ENCODE measurements at regions not wholly inside any gene's neighbourhood (a gene's known extent, or its start where the extent isn't known, plus 50 kb on each side); places are given as distances from the start of the nearest gene placed in this dataset.

- Histone ChIP-seq H2BK5ac (ENCODE audit: low read depth, low read length) (no peak overlapping the region), H2BK20ac (ENCODE audit: low read length) (no peak overlapping the region), H2BK120ac (replicated peaks; ENCODE audit: low read depth, low read length) (no peak overlapping the region), H2BK15ac (ENCODE audit: low read length) (no peak overlapping the region), H3K27me3 (replicated peaks in 1 of 4; ENCODE audit: control insufficient read depth in 3 of 4, extremely low read depth in 1 of 4, insufficient read depth in 3 of 4, low read length in 3 of 4) (no peaks in the 10 kb centered on the region), H4K5ac (ENCODE audit: insufficient read length, low read depth, low read length) (no peak overlapping the region), H3K4me3 (ENCODE audit: extremely low read depth in 1 of 4, insufficient read depth in 2 of 4, low read depth in 3 of 4, low read length in 4 of 4) (no peak overlapping the region), H4K20me1 (replicated peaks in 1 of 2; ENCODE audit: control insufficient read depth in 1 of 2, insufficient read depth in 2 of 2, low read length in 2 of 2) (no peaks in the 10 kb centered on the region), H2AFZ (ENCODE audit: low read length) (no peak overlapping the region), H3K79me1 (ENCODE audit: low read depth, low read length) (no peaks in the 10 kb centered on the region), H3K36me3 (ENCODE audit: control insufficient read depth in 2 of 4, insufficient read depth in 4 of 4, low read length in 3 of 4) (no peaks in the 10 kb centered on the region), H4K8ac (ENCODE audit: extremely low read depth, insufficient read depth, low read length) (no peak overlapping the region), H3K23ac (ENCODE audit: insufficient read length) (no peak overlapping the region), H3K4me1 (replicated peaks in 1 of 4; ENCODE audit: control insufficient read depth in 3 of 4, insufficient read depth in 4 of 4, low read length in 3 of 4) (no peaks in the 10 kb centered on the region), H3K14ac (ENCODE audit: insufficient read length) (no peak overlapping the region), H3K9ac (replicated peaks in 1 of 4; ENCODE audit: extremely low read depth in 1 of 4, low read depth in 3 of 4, low read length in 3 of 4) (no peak overlapping the region), H4K91ac (replicated peaks; ENCODE audit: insufficient read length, low read length) (no peak overlapping the region), H3K79me2 (ENCODE audit: control insufficient read depth in 1 of 2, insufficient read depth in 2 of 2, low read length in 2 of 2) (no peaks in the 10 kb centered on the region), H3K9me3 (ENCODE audit: insufficient read depth in 2 of 2, low read depth in 1 of 2, low read length in 1 of 2) (no peaks in the 10 kb centered on the region), H3K18ac (ENCODE audit: extremely low read depth, low read length) (no peak overlapping the region), H3K4me2 (ENCODE audit: insufficient read depth in 1 of 2, low read depth in 2 of 2, low read length in 2 of 2) (no peak overlapping the region), H2AK5ac (ENCODE audit: low read depth, low read length) (no peak overlapping the region), H3K4ac (replicated peaks; ENCODE audit: insufficient read length, low read depth, low read length) (no peak overlapping the region), H3K56ac (replicated peaks; ENCODE audit: insufficient read length, low read depth, low read length) (no peak overlapping the region), H2BK12ac (ENCODE audit: low read depth, low read length) (no peak overlapping the region), H3K23me2 (ENCODE audit: low read depth, low read length) (no peaks in the 10 kb centered on the region), H3K27ac (ENCODE audit: low read depth, low read length) (no peak overlapping the region)
- CTCF ChIA-PET (ENCODE audit: partially characterized antibody): no interaction called here
- WGBS, 2 experiments (ENCODE audit: extremely low coverage in 1 of 2, insufficient coverage in 1 of 2, insufficient read length in 1 of 2, insufficient replicate concordance in 2 of 2, low coverage in 1 of 2, low lambda C conversion rate in 2 of 2, missing lambda C conversion rate in 1 of 2): 85% methylated on average over 2 of the region's 2 CpGs; no CpG with 5 or more reads in 1 of the 2 experiments
- no peak for FAIRE-seq
- POLR2A ChIA-PET (ENCODE audit: partially characterized antibody): no interaction called here
- DNase-seq (ENCODE audit: low read depth in 1 of 2, low spot score in 2 of 2): no peak
- TF ChIP-seq CBX5 (IDR thresholded peaks at IDR 0.05; ENCODE audit: low read depth, low read length): no peak
- no peak for TF ChIP-seq SIN3A (conservative IDR thresholded peaks at IDR 0.05 in 1 of 2, IDR thresholded peaks at IDR 0.05 in 1 of 2; ENCODE audit: low read depth in 1 of 2, low read length in 2 of 2)
- TF ChIP-seq CHD1 (IDR thresholded peaks at IDR 0.05; ENCODE audit: low read depth, low read length): no peak
- no peak for TF ChIP-seq PHF8 (conservative IDR thresholded peaks at IDR 0.05; ENCODE audit: low read depth, low read length)
- no peak for TF ChIP-seq POLR2A (IDR thresholded peaks at IDR 0.05; ENCODE audit: control extremely low read depth in 1 of 2, low read depth in 2 of 2, low read length in 2 of 2)
- no peak for TF ChIP-seq SP4 (IDR thresholded peaks at IDR 0.05; ENCODE audit: low read length)
- no peak for TF ChIP-seq RNF2 (IDR thresholded peaks at IDR 0.05; ENCODE audit: borderline replicate concordance, low read depth, low read length, missing control alignments, poor library complexity, severe bottlenecking)
- TF ChIP-seq TAF7 (optimal IDR thresholded peaks at IDR 0.05; ENCODE audit: borderline replicate concordance, low read depth, low read length): no peak
- no peak for TF ChIP-seq SP1 (IDR thresholded peaks at IDR 0.05; ENCODE audit: low read depth, low read length)
- TF ChIP-seq RAD21 (IDR thresholded peaks at IDR 0.05 in 1 of 2, conservative IDR thresholded peaks at IDR 0.05 in 1 of 2; ENCODE audit: low read depth in 2 of 2, low read length in 2 of 2): no peak
- no peak for TF ChIP-seq MAX (IDR thresholded peaks at IDR 0.05)
- TF ChIP-seq TBP (IDR thresholded peaks at IDR 0.05; ENCODE audit: low read depth, low read length): no peak
- no peak for TF ChIP-seq RFX5 (IDR thresholded peaks at IDR 0.05; ENCODE audit: borderline replicate concordance, low read depth, low read length)
- no peak for TF ChIP-seq JUND (IDR thresholded peaks at IDR 0.05; ENCODE audit: low read length)
- no peak for TF ChIP-seq SIX5 (IDR thresholded peaks at IDR 0.05; ENCODE audit: low read depth, low read length)
- no peak for TF ChIP-seq POU5F1 (IDR thresholded peaks at IDR 0.05; ENCODE audit: low read depth, low read length)
These were observed 68.2 kb downstream of the MAGEA10 start for GRCh38 chrX:152070144-152070543.
